NCI-H1694 (cell line): ENCODE measurements at regions not wholly inside any gene's neighbourhood (a gene's known extent, or its start where the extent isn't known, plus 50 kb on each side); places are given as distances from the start of the nearest gene placed in this dataset.
A peak's percentile ranks its signal among the peaks of the same experiment; 100 is the strongest.

Experiments
- DNase-seq: peaks from one replicate; lab custom pipeline; 2025; lab: John Stamatoyannopoulos, UW

GRCh38 chr18:27826101-27826500 is 350.8 kb downstream of the CDH2 start:
- DNase-seq = no peak

DNA sequence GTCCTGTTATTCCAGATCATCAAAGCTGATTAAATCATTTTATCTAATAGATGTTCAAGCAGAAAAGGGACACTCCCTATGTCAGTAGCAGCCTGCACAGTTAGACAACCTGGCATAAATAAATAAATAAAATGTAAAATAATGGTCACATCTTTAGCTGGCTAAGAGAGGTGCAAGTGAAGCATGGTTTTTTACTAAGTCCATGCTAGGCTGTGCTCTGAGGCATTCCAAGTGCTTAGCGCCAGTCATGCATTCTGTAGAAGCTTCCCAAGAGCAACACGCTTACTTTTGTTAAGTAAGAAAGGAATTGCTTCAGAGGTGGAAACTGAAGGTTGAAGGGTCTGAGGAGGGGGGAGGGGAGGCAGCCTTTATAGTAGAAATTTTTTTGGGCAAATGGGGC is 351.2 kb downstream of the CDH2 start:
- DNase-seq = no peak

GRCh38 chr18:27824841-27825681 is 351.9 kb downstream of the CDH2 start:
- no peak for DNase-seq

GRCh38 chr18:27824275-27824674 is 352.7 kb downstream of the CDH2 start:
- no peak for DNase-seq

DNA sequence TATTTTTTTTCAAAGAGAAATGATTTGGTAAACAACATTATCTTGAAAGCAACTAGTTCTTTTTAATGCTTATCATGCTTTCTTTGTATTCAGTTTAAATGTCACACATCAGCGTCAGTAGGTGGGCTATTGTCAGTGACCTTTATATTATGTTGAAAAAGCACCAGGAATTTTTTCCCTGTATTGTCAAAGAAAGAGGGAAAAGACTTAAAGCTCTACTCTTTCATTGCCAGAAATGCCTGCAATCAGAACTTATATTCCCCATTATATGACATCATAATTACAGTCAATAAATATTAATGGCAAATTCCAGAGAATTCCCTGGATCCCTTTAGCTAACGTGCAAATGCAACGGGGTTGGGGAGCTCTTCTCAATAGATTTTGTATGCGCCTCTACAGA is 353.9 kb downstream of the CDH2 start:
- no peak for DNase-seq

GRCh38 chr18:27808683-27809082 is 368.2 kb downstream of the CDH2 start:
- no peak for DNase-seq

DNA sequence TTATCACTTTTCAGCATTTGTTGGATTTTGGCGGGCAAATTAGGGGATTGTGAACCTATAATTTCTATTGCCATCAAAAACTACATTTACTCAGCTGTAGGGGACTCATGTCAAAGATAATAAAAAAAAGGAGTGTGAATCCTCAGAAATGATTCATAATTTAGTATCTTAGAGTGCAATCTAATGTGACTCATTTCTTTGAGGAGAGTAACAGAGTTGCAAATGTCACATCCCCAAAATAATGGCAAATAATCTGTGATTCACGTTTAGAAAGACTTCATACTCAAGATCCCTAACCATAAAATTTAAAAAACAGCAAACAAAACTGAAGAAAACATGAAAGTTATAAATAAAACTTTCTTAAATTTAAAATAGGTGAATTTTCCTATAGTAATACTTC is 373.0 kb downstream of the CDH2 start:
- DNase-seq = no peak

- DNase-seq = no peak
These were observed 379.4 kb downstream of the CDH2 start for GRCh38 chr18:27797484-27797883.

- DNase-seq = no peak
These were observed 382.6 kb downstream of the CDH2 start for GRCh38 chr18:27794181-27794926.

GRCh38 chr18:27793013-27793785 is 383.7 kb downstream of the CDH2 start:
- DNase-seq = no peak

DNA sequence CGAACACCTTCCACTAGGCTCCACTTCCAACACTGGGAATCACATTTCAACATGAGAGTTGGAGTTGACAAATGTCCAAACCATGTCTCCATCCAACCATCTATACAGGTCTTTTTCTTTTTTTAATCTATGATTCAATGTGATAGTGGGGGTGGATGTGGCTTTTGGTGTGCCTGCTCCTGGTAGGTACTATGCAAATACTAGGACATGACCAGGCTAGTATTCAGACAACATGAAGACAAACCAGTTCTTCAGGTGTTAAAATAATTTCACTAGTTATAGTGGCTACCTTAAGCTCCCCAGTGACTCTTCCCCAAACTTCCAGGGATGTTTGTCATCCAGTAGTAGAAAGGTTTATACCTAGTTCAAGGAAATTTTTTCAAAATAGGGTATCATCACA is 387.5 kb downstream of the CDH2 start:
- DNase-seq = no peak

DNA sequence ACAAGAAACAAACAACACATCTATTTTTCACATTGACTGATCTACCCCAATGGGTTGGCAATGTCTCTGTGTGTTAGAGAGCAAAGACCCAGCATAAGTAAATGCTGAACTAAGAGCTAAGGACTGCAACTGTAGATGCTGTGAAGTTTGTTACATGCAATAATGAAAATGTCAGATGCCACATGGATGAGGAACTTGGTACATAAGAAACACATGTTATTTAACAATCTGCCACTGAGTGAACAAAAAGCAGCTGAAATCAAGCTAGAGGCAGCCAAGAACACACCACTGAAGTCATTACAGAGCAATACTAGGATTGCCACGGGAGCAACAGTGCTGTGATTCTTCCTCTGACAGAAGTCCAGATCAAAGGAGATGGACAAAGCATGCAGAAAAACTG is 389.4 kb downstream of the CDH2 start:
- DNase-seq = no peak

DNA sequence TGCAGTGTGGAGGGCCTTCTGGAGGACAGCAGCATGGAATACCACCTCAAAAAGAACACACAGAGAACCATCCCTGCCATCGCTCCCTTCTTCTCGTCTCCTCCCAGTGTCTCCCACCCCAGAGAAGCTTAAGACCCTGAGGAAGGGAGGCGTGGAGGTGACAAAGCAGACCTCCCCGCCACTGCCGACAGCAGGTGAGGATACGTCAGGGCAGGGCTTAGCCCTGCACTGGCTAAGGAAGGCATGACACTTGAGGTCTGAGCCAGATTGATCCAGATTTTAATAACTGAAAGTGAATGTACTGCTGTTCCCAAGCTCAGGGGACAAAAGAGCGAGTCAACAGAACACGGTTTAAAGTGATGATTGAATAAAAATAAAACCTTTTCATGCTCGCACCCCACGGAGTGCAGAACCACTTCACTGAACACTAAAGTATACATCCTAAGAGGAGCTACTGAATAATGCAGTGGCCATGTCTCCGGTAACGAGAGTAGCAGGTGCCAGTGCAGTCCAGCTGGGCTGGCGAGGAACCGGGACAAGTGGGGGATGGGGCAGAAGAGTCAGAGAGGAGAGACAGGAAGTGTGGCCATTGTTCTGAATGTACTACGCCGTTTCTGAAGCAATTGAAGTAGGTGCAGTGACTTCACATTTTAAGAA is 391.0 kb downstream of the CDH2 start:
- no peak for DNase-seq

- peak; percentile 2 for DNase-seq
These were observed 396.7 kb downstream of the CDH2 start for GRCh38 chr18:27780061-27780745.

DNA sequence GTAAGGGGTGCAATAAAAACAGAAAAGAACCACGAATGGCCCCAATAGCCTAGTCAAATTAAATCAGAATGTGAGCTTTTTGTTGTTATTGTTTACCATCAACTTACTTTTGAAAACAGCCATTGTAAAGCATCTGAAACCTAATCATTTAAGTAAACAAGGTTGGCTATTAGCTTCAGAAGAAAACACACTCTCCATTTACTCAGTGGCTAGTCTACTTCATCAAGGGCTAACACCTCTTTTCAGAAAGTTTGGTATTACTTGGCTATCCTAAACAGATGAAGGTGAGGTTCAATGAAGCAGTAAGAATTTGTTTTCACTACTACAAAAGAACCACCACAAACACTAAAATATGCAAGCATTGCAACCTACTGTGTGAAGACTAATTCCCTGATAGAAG is 398.0 kb downstream of the CDH2 start:
- DNase-seq = no peak

GRCh38 chr18:27778441-27778840 is 398.5 kb downstream of the CDH2 start:
- no peak for DNase-seq

- no peak for DNase-seq
These were observed 404.8 kb downstream of the CDH2 start for GRCh38 chr18:27772081-27772480.

DNA sequence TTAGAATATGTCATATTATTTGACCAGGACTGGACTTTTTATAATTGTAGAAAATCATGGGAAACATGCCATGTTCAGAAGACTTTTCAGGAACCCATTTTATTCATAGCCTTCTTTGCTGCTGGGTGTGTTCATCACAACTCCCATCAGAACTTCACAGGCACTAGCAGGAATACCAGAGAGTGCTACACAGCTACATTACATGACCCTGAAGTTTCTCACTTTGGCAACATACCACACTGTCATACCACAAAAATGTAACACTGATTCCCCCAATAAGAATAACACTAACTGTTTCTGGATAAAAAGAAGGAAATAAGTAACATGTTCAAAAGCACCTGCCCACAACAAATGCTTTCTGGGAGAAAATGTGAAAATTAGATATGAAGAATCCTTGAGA is 405.4 kb downstream of the CDH2 start:
- no peak for DNase-seq

- no peak for DNase-seq
These were observed 407.8 kb downstream of the CDH2 start for GRCh38 chr18:27769152-27769551.

GRCh38 chr18:27763936-27764335 is 413.0 kb downstream of the CDH2 start:
- DNase-seq = no peak

GRCh38 chr18:27763341-27763740 is 413.6 kb downstream of the CDH2 start:
- no peak for DNase-seq

- DNase-seq = no peak
These were observed 414.9 kb downstream of the CDH2 start for GRCh38 chr18:27762054-27762453.
